Karpas-422 (cell line): ENCODE measurements at regions not wholly inside any gene's neighbourhood (a gene's known extent, or its start where the extent isn't known, plus 50 kb on each side); places are given as distances from the start of the nearest gene placed in this dataset.

ENCODE experiments used
- DNase-seq: peaks from one replicate; pipeline ENCODE4 v3.0.0-alpha.2; 2015
- H2AFZ ChIP-seq: fragments of 200-600 bp; sonication (generic); 2 replicates; pipeline ENCODE4 v1.6.1; 2014; ENCODE audit warnings: antibody characterized with exemption, low read length, mixed read lengths
- H3K27ac ChIP-seq: fragments of 200-600 bp; sonication (generic); 2 replicates; pipeline ENCODE4 v1.5.1; 2014; ENCODE audit warnings: mild to moderate bottlenecking, low read length, moderate library complexity
- H3K27me3 ChIP-seq: fragments of 200-600 bp; sonication (generic); 2 replicates; pipeline ENCODE4 v1.6.1; 2014; ENCODE audit warnings: low read length, mixed read lengths
- H3K36me3 ChIP-seq: fragments of 200-600 bp; sonication (generic); 2 replicates; pipeline ENCODE4 v1.6.1; 2014; ENCODE audit warnings: low read length, mixed read lengths; ENCODE audit not compliant: insufficient read depth
- H3K4me1 ChIP-seq: fragments of 200-600 bp; sonication (generic); 2 replicates; pipeline ENCODE4 v1.6.1; 2014; ENCODE audit warnings: mild to moderate bottlenecking, low read length, mixed read lengths
- H3K4me2 ChIP-seq: fragments of 200-600 bp; sonication (generic); 2 replicates; pipeline ENCODE4 v1.6.1; 2014; ENCODE audit warnings: low read length, low read depth, mild to moderate bottlenecking; ENCODE audit not compliant: poor library complexity, severe bottlenecking
- H3K4me3 ChIP-seq: fragments of 200-600 bp; sonication (generic); 2 replicates; pipeline ENCODE4 v1.5.1; 2014; ENCODE audit warnings: mild to moderate bottlenecking, antibody characterized with exemption, low read length, mixed read lengths
- H3K79me2 ChIP-seq: fragments of 200-600 bp; sonication (generic); 2 replicates; pipeline ENCODE4 v1.6.1; 2014; ENCODE audit warnings: mild to moderate bottlenecking, low read length, mixed read lengths
- H3K9ac ChIP-seq: fragments of 200-600 bp; sonication (generic); 2 replicates; pipeline ENCODE4 v1.6.0; 2014; ENCODE audit warnings: low read length
- H3K9me2 ChIP-seq: fragments of 200-600 bp; sonication (generic), shearing (Covaris generic); replicated peaks from 2 replicates; pipeline ENCODE4 v1.6.0; 2014; ENCODE audit warnings: mild to moderate bottlenecking, low read length, moderate library complexity; ENCODE audit not compliant: insufficient read depth
- H3K9me3 ChIP-seq: fragments of 300-700, 200-600 bp; sonication (generic); 2 replicates; pipeline ENCODE4 v1.6.1; 2014; ENCODE audit warnings: low read length, mixed read lengths
- H4K20me1 ChIP-seq: fragments of 200-600 bp; sonication (generic); 2 replicates; pipeline ENCODE4 v1.6.1; 2014; ENCODE audit warnings: mild to moderate bottlenecking, antibody characterized with exemption, low read length, low read depth; ENCODE audit not compliant: insufficient read depth

DNA sequence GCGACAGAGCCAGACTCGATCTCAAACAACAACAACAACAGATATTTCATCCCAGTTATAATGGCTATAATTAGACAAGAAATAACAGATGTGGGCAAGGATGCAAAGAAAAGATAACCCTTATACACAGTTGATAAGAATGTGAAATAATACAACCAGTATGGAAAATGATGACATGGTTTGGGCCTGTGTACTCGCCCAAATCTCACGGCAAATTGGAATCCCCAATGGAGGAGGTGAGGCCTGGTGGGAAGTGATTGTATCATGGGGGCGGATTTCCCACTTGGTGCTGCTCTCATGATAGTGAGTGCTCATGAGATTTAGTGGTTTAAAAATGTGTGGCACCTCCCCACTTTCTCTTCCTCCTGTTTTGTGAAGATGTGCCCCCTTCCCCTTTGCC is 104.1 kb downstream of the C11orf87 start:
- no peaks in the 10 kb centered on the region for H3K4me1 ChIP-seq
- H2AFZ ChIP-seq, result no peak overlapping the region
- H4K20me1 ChIP-seq, result no peaks in the 10 kb centered on the region
- no peaks in the 10 kb centered on the region for H3K9me3 ChIP-seq
- DNase-seq, result no peak
- H3K9me2 ChIP-seq, result no peaks in the 10 kb centered on the region
- H3K36me3 ChIP-seq, result no peaks in the 10 kb centered on the region
- H3K4me3 ChIP-seq, result no peak overlapping the region
- H3K79me2 ChIP-seq, result no peaks in the 10 kb centered on the region
- H3K4me2 ChIP-seq, result no peak overlapping the region
- H3K9ac ChIP-seq, result no peak overlapping the region
- H3K27me3 ChIP-seq, result no peaks in the 10 kb centered on the region
- H3K27ac ChIP-seq, result no peak overlapping the region

DNA sequence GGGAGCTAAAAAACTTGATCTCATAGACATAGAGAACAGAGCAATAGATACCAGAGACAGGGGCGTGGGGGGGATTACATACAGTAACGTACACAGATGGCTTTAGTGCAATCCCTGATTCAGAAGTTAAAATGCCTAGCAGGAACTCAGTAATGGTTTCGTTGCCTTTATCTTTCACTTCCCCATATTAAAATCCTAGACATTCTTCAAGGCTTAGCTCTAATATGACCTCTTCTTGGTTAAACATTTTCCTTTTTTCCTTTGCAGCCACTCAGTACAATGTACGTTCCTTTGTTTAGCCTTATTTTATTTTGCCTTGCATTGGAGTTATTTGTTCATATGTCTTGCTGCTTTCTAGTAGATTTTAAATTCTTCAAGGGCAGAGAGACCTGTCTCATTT is 104.9 kb downstream of the C11orf87 start:
- peak; percentile 48 for DNase-seq
- H3K9ac ChIP-seq, result no peak overlapping the region
- H3K27me3 ChIP-seq, result no peaks in the 10 kb centered on the region; the same call in 1 of the 2 replicates
- no peaks in the 10 kb centered on the region for H3K4me1 ChIP-seq
- H3K27ac ChIP-seq, result no peak overlapping the region
- no peak overlapping the region for H3K4me3 ChIP-seq
- no peak overlapping the region for H2AFZ ChIP-seq
- no peak overlapping the region for H3K4me2 ChIP-seq
- no peaks in the 10 kb centered on the region for H4K20me1 ChIP-seq
- no peaks in the 10 kb centered on the region for H3K9me3 ChIP-seq
- H3K9me2 ChIP-seq, result no peaks in the 10 kb centered on the region
- H3K79me2 ChIP-seq, result no peaks in the 10 kb centered on the region
- no peaks in the 10 kb centered on the region for H3K36me3 ChIP-seq

DNA sequence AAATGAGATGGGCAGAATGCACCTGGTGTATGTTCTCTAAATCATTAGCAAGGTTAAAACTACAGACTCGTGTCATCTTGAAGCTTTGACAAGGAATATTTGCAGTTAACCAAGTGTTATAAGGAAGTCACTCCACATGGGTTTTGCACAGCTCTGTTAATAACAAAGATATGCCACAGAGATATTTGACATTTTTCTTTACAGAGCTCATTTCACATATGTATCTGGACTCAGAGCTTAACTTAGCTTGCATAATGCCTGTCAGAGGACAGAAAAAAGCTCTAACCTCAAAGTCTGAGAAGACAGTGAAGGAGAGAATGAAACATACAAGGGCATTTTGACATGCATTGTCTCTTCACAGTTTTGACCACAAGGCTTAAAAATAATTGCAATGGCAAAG is 105.5 kb downstream of the C11orf87 start:
- H3K4me3 ChIP-seq, result no peak overlapping the region

DNA sequence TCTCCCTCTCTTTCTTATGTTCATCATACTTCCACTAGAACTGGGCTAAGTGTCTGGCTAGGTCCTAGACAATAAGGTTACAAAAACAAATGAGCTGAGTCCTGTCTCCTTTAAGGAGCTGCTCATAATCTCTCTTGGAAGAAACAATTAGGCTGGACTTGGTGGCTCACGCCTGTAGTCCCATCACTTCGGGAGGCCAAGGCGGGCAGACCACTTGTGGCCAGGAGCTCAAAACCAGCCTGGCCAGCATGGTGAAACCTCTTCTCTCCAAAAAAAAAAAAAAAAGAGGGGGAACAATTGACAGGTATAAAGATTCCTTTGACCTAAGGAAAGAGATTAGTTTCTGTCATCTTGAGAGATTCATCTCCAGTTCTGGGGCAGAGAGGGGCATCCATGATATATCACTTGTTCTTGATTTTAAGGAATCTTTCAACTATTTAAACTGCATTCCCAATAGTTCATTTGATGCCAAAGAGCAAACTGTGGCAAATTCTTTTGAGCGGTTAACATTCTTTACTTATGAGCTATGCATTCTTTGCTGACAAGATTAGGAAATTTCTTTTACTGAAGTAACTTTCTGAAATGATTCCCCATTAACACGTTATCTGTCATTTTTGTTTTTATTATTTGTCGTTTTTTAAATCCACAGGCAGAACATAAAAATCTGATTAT is 125.5 kb downstream of the C11orf87 start:
- Histone ChIP-seq H4K20me1 (no peaks in the 10 kb centered on the region), H3K4me1 (no peaks in the 10 kb centered on the region), H3K36me3 (no peaks in the 10 kb centered on the region), H3K27me3 (no peaks in the 10 kb centered on the region; the same call in 1 of the 2 replicates), H2AFZ (no peak overlapping the region), H3K9me2 (peaks cover 7% of the 10 kb centered on the region; the same call in 1 of the 2 replicates), H3K4me3 (no peak overlapping the region), H3K79me2 (no peaks in the 10 kb centered on the region), H3K9me3 (no peaks in the 10 kb centered on the region), H3K9ac (no peak overlapping the region), H3K4me2 (no peak overlapping the region), H3K27ac (no peak overlapping the region)
- DNase-seq, result no peak

More for the DNA sequence above, 105.5 kb downstream of the C11orf87 start:
- Histone ChIP-seq H3K9ac (no peak overlapping the region), H3K9me2 (no peaks in the 10 kb centered on the region), H3K4me2 (no peak overlapping the region), H3K27me3 (no peaks in the 10 kb centered on the region; the same call in 1 of the 2 replicates), H3K36me3 (no peaks in the 10 kb centered on the region), H4K20me1 (no peaks in the 10 kb centered on the region), H2AFZ (no peak overlapping the region), H3K27ac (no peak overlapping the region), H3K79me2 (no peaks in the 10 kb centered on the region), H3K9me3 (no peaks in the 10 kb centered on the region), H3K4me1 (no peaks in the 10 kb centered on the region)
- DNase-seq, result no peak

DNA sequence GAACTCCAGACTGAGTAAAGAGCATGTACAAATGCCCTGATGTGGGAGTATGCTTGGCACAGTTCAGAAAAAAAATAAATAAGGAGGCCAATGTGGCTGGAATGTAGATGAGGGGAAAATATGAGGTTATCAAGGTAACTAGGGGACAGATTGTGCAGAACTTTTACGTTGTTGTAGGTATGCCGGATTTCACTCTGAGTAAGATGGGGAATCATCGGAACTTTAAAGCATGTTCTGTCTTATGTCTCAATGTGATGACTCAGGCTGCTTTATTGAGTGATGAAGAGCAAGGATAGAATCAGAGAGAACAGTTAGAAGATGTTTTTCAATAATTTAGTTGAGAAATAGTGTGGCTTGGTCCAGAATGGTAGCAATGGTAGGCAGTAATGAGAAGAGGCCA is 130.4 kb downstream of the C11orf87 start:
- no peaks in the 10 kb centered on the region for H4K20me1 ChIP-seq
- no peaks in the 10 kb centered on the region for H3K27me3 ChIP-seq
- no peaks in the 10 kb centered on the region for H3K4me1 ChIP-seq
- no peak overlapping the region for H3K27ac ChIP-seq
- H2AFZ ChIP-seq, result no peak overlapping the region
- no peaks in the 10 kb centered on the region for H3K9me3 ChIP-seq
- no peaks in the 10 kb centered on the region for H3K79me2 ChIP-seq
- H3K36me3 ChIP-seq, result no peaks in the 10 kb centered on the region
- H3K9ac ChIP-seq, result no peak overlapping the region
- H3K4me2 ChIP-seq, result no peak overlapping the region
- DNase-seq, result no peak
- no peaks in the 10 kb centered on the region for H3K9me2 ChIP-seq
- H3K4me3 ChIP-seq, result no peak overlapping the region

DNA sequence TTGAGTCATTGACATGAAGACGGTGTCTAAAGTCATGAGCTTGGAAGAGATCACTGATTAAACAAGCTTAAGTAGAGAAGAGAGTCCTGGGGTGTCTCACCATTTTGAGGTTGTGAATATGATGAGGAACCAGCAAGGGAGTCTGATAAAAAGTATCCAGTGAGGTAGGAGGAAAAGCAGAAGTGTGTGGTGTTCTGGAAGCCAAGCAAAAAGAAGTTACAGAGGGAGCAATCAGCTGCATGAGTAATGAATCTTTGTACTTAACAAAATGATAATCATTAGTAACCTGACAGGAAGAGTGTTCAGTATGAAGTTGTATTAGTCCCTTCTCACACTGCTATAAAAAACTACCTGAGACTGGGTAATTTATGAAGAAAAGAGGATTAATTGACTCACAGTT is 131.3 kb downstream of the C11orf87 start:
- Histone ChIP-seq H2AFZ (no peak overlapping the region), H3K4me1 (no peaks in the 10 kb centered on the region), H3K9ac (no peak overlapping the region), H3K4me2 (no peak overlapping the region), H3K79me2 (no peaks in the 10 kb centered on the region), H3K27me3 (no peaks in the 10 kb centered on the region), H3K36me3 (no peaks in the 10 kb centered on the region), H3K27ac (no peak overlapping the region), H4K20me1 (no peaks in the 10 kb centered on the region), H3K4me3 (no peak overlapping the region), H3K9me3 (no peaks in the 10 kb centered on the region), H3K9me2 (no peaks in the 10 kb centered on the region; the same call in 1 of the 2 replicates)
- no peak for DNase-seq

DNA sequence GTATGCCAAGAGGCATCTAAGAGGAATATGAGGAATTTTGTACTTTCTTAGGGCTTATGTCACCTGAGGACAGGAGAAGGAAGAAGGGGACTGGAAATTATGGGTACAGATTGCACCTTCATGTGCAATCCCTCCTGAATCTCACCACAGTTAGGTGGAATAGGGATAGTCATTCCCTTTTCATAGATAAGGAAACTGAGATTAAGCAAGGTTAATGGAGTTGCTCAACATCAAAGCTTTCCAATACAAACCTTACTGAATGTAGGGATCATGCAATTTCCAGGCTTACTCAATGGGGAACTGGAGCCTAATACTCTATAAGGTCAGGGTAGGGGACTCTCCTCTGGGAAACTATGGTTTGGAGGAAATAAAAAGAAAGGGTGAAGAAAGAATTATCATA is 133.0 kb downstream of the C11orf87 start:
- Histone ChIP-seq H3K4me1 (no peaks in the 10 kb centered on the region), H3K4me3 (no peak overlapping the region), H3K4me2 (no peak overlapping the region), H3K27ac (no peak overlapping the region), H3K36me3 (no peaks in the 10 kb centered on the region), H3K79me2 (no peaks in the 10 kb centered on the region), H3K27me3 (no peaks in the 10 kb centered on the region), H3K9ac (no peak overlapping the region), H2AFZ (no peak overlapping the region), H3K9me3 (no peaks in the 10 kb centered on the region), H4K20me1 (no peaks in the 10 kb centered on the region), H3K9me2 (peaks cover 6% of the 10 kb centered on the region)
- no peak for DNase-seq

DNA sequence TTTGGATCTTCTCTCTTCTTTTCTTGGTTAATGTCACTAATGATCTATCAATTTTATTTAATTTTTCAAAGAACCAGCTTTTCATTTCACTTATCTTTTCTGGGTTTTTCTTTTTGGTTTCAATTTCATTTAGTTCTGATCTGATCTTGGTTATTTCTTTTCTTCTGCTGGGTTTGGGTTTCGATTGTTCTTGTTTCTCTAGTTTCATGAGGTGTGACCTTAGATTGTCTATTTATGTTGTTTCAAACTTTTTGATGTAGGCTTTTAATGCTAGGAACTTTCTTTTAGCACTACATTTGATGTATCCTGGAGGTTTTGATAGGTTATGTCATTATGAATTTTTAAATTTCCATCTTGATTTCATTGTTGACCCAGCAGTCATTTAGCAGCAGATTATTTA is 142.3 kb downstream of the C11orf87 start:
- Histone ChIP-seq H3K36me3 (no peaks in the 10 kb centered on the region), H3K9me2 (0 out of 2 replicates have a peak, but pooled peaks cover 10% of the 10 kb centered on the region)

More for the DNA sequence above, 142.3 kb downstream of the C11orf87 start:
- DNase-seq, result no peak
- no peaks in the 10 kb centered on the region for H3K79me2 ChIP-seq
- no peaks in the 10 kb centered on the region for H4K20me1 ChIP-seq
- no peak overlapping the region for H2AFZ ChIP-seq
- H3K4me1 ChIP-seq, result no peaks in the 10 kb centered on the region
- no peaks in the 10 kb centered on the region for H3K9me3 ChIP-seq
- H3K27ac ChIP-seq, result no peak overlapping the region
- H3K4me3 ChIP-seq, result no peak overlapping the region
- H3K9ac ChIP-seq, result no peak overlapping the region
- H3K27me3 ChIP-seq, result peaks cover 5% of the 10 kb centered on the region; the same call in 1 of the 2 replicates
- no peak overlapping the region for H3K4me2 ChIP-seq
